ENCODE measurements at regions not wholly inside any gene's neighbourhood (a gene's known extent, or its start where the extent isn't known, plus 50 kb on each side); places are given as distances from the start of the nearest gene placed in this dataset.

GRCh38 chr6:67888546-67888885 is 746.6 kb upstream of the ADGRB3 start:
- Histone ChIP-seq H3K36me3 (ENCODE audit: control insufficient read depth in 2 of 2, insufficient read depth in 2 of 2, low read length in 2 of 2) (no peaks in the 10 kb centered on the region), H3K27me3 (ENCODE audit: control insufficient read depth in 1 of 2, insufficient read depth in 2 of 2, low read length in 2 of 2) (no peaks in the 10 kb centered on the region), H3K4me3 (ENCODE audit: low read length in 2 of 2) (no peak overlapping the region), H3K9me3 (ENCODE audit: control insufficient read depth in 2 of 2, low read length in 2 of 2) (no peaks in the 10 kb centered on the region), H3K27ac (ENCODE audit: low read length) (no peak overlapping the region), H3K9ac (ENCODE audit: low read length in 2 of 2) (no peak overlapping the region), H3K4me1 (ENCODE audit: control insufficient read depth, insufficient read depth, low read length) (no peaks in the 10 kb centered on the region)

GRCh38 chr6:67887747-67888545 is 747.1 kb upstream of the ADGRB3 start:
- Histone ChIP-seq H3K4me3 (ENCODE audit: low read length in 2 of 2) (no peak overlapping the region), H3K9me3 (ENCODE audit: control insufficient read depth in 2 of 2, low read length in 2 of 2) (no peaks in the 10 kb centered on the region), H3K4me1 (ENCODE audit: control insufficient read depth, insufficient read depth, low read length) (no peaks in the 10 kb centered on the region), H3K9ac (ENCODE audit: low read length in 2 of 2) (no peak overlapping the region), H3K36me3 (ENCODE audit: control insufficient read depth in 2 of 2, insufficient read depth in 2 of 2, low read length in 2 of 2) (no peaks in the 10 kb centered on the region), H3K27ac (ENCODE audit: low read length) (no peak overlapping the region), H3K27me3 (ENCODE audit: control insufficient read depth in 1 of 2, insufficient read depth in 2 of 2, low read length in 2 of 2) (no peaks in the 10 kb centered on the region)

- no peaks in the 10 kb centered on the region for H3K9me3 ChIP-seq (ENCODE audit: control insufficient read depth in 2 of 2, low read length in 2 of 2)
- H3K36me3 ChIP-seq (ENCODE audit: control insufficient read depth in 2 of 2, insufficient read depth in 2 of 2, low read length in 2 of 2): no peaks in the 10 kb centered on the region
- no peak overlapping the region for H3K27ac ChIP-seq (ENCODE audit: low read length)
- H3K4me1 ChIP-seq (ENCODE audit: control insufficient read depth, insufficient read depth, low read length): no peaks in the 10 kb centered on the region
- no peaks in the 10 kb centered on the region for H3K27me3 ChIP-seq (ENCODE audit: control insufficient read depth in 1 of 2, insufficient read depth in 2 of 2, low read length in 2 of 2)
- H3K9ac ChIP-seq (ENCODE audit: low read length in 2 of 2): no peak overlapping the region
- no peak overlapping the region for H3K4me3 ChIP-seq (ENCODE audit: low read length in 2 of 2)
These were observed 747.7 kb upstream of the ADGRB3 start for GRCh38 chr6:67887419-67887746.

- Histone ChIP-seq H3K4me3 (ENCODE audit: low read length in 2 of 2) (no peak overlapping the region), H3K36me3 (ENCODE audit: control insufficient read depth in 2 of 2, insufficient read depth in 2 of 2, low read length in 2 of 2) (no peaks in the 10 kb centered on the region), H3K9ac (ENCODE audit: low read length in 2 of 2) (no peak overlapping the region), H3K9me3 (ENCODE audit: control insufficient read depth in 2 of 2, low read length in 2 of 2) (no peaks in the 10 kb centered on the region), H3K4me1 (ENCODE audit: control insufficient read depth, insufficient read depth, low read length) (no peaks in the 10 kb centered on the region), H3K27me3 (ENCODE audit: control insufficient read depth in 1 of 2, insufficient read depth in 2 of 2, low read length in 2 of 2) (no peaks in the 10 kb centered on the region), H3K27ac (ENCODE audit: low read length) (no peak overlapping the region)
These were observed 748.2 kb upstream of the ADGRB3 start for GRCh38 chr6:67886840-67887292.

- Histone ChIP-seq H3K36me3 (ENCODE audit: control insufficient read depth in 2 of 2, insufficient read depth in 2 of 2, low read length in 2 of 2) (no peaks in the 10 kb centered on the region), H3K27ac (ENCODE audit: low read length) (no peak overlapping the region), H3K4me1 (ENCODE audit: control insufficient read depth, insufficient read depth, low read length) (no peaks in the 10 kb centered on the region), H3K9ac (ENCODE audit: low read length in 2 of 2) (no peak overlapping the region), H3K4me3 (ENCODE audit: low read length in 2 of 2) (no peak overlapping the region), H3K27me3 (ENCODE audit: control insufficient read depth in 1 of 2, insufficient read depth in 2 of 2, low read length in 2 of 2) (no peaks in the 10 kb centered on the region), H3K9me3 (ENCODE audit: control insufficient read depth in 2 of 2, low read length in 2 of 2) (no peaks in the 10 kb centered on the region)
These were observed 748.9 kb upstream of the ADGRB3 start for GRCh38 chr6:67886036-67886707.

GRCh38 chr6:67885081-67886033 is 749.7 kb upstream of the ADGRB3 start:
- no peaks in the 10 kb centered on the region for H3K9me3 ChIP-seq (ENCODE audit: control insufficient read depth in 2 of 2, low read length in 2 of 2)
- H3K4me1 ChIP-seq (ENCODE audit: control insufficient read depth, insufficient read depth, low read length): no peaks in the 10 kb centered on the region
- no peaks in the 10 kb centered on the region for H3K27me3 ChIP-seq (ENCODE audit: control insufficient read depth in 1 of 2, insufficient read depth in 2 of 2, low read length in 2 of 2)
- H3K4me3 ChIP-seq (ENCODE audit: low read length in 2 of 2): no peak overlapping the region
- H3K27ac ChIP-seq (ENCODE audit: low read length): no peak overlapping the region
- no peak overlapping the region for H3K9ac ChIP-seq (ENCODE audit: low read length in 2 of 2)
- no peaks in the 10 kb centered on the region for H3K36me3 ChIP-seq (ENCODE audit: control insufficient read depth in 2 of 2, insufficient read depth in 2 of 2, low read length in 2 of 2)

- Histone ChIP-seq H3K4me1 (ENCODE audit: control insufficient read depth, insufficient read depth, low read length) (no peaks in the 10 kb centered on the region), H3K4me3 (ENCODE audit: low read length in 2 of 2) (no peak overlapping the region), H3K9me3 (ENCODE audit: control insufficient read depth in 2 of 2, low read length in 2 of 2) (no peaks in the 10 kb centered on the region), H3K27me3 (ENCODE audit: control insufficient read depth in 1 of 2, insufficient read depth in 2 of 2, low read length in 2 of 2) (no peaks in the 10 kb centered on the region), H3K9ac (ENCODE audit: low read length in 2 of 2) (no peak overlapping the region), H3K27ac (ENCODE audit: low read length) (no peak overlapping the region), H3K36me3 (ENCODE audit: control insufficient read depth in 2 of 2, insufficient read depth in 2 of 2, low read length in 2 of 2) (no peaks in the 10 kb centered on the region)
These were observed 750.6 kb upstream of the ADGRB3 start for GRCh38 chr6:67884442-67884841.

GRCh38 chr6:67883500-67884366 is 751.3 kb upstream of the ADGRB3 start:
- Histone ChIP-seq H3K27ac (ENCODE audit: low read length) (no peak overlapping the region), H3K4me1 (ENCODE audit: control insufficient read depth, insufficient read depth, low read length) (no peaks in the 10 kb centered on the region), H3K36me3 (ENCODE audit: control insufficient read depth in 2 of 2, insufficient read depth in 2 of 2, low read length in 2 of 2) (no peaks in the 10 kb centered on the region), H3K9ac (ENCODE audit: low read length in 2 of 2) (no peak overlapping the region), H3K9me3 (ENCODE audit: control insufficient read depth in 2 of 2, low read length in 2 of 2) (no peaks in the 10 kb centered on the region), H3K27me3 (ENCODE audit: control insufficient read depth in 1 of 2, insufficient read depth in 2 of 2, low read length in 2 of 2) (no peaks in the 10 kb centered on the region), H3K4me3 (ENCODE audit: low read length in 2 of 2) (no peak overlapping the region)

GRCh38 chr6:67882436-67883311 is 752.4 kb upstream of the ADGRB3 start:
- H3K36me3 ChIP-seq (ENCODE audit: control insufficient read depth in 2 of 2, insufficient read depth in 2 of 2, low read length in 2 of 2): no peaks in the 10 kb centered on the region
- H3K9me3 ChIP-seq (ENCODE audit: control insufficient read depth in 2 of 2, low read length in 2 of 2): no peaks in the 10 kb centered on the region
- no peaks in the 10 kb centered on the region for H3K27me3 ChIP-seq (ENCODE audit: control insufficient read depth in 1 of 2, insufficient read depth in 2 of 2, low read length in 2 of 2)
- no peaks in the 10 kb centered on the region for H3K4me1 ChIP-seq (ENCODE audit: control insufficient read depth, insufficient read depth, low read length)
- no peak overlapping the region for H3K27ac ChIP-seq (ENCODE audit: low read length)
- no peak overlapping the region for H3K4me3 ChIP-seq (ENCODE audit: low read length in 2 of 2)
- no peak overlapping the region for H3K9ac ChIP-seq (ENCODE audit: low read length in 2 of 2)
